NCI-H774 (cell line): ENCODE measurements at regions not wholly inside any gene's neighbourhood (a gene's known extent, or its start where the extent isn't known, plus 50 kb on each side); places are given as distances from the start of the nearest gene placed in this dataset.

Experiments used
- DNase-seq: peaks from one replicate; lab custom pipeline; 2025; lab: John Stamatoyannopoulos, UW

GRCh38 chr2:10201201-10201600 lies 78.7 kb downstream of the RRM2 start:
- DNase-seq: no peak

- DNase-seq: no peak
Measured at GRCh38 chr2:10202131-10202665, 79.7 kb downstream of the RRM2 start.

GRCh38 chr2:10204326-10205161 lies 82.0 kb downstream of the RRM2 start:
- peak; percentile 4 for DNase-seq

GRCh38 chr2:10205162-10205475 lies 82.6 kb downstream of the RRM2 start:
- no peak for DNase-seq

- no peak for DNase-seq
Measured at GRCh38 chr2:10208736-10209135, 86.2 kb downstream of the RRM2 start.

- DNase-seq: no peak
Measured at GRCh38 chr2:10209406-10209935, 86.9 kb downstream of the RRM2 start.

- no peak for DNase-seq
Measured at GRCh38 chr2:10210336-10210735, 87.8 kb downstream of the RRM2 start.

- no peak for DNase-seq
Measured at GRCh38 chr2:10211844-10212422, 89.4 kb downstream of the RRM2 start.

- DNase-seq: no peak
Measured at GRCh38 chr2:10212827-10213226, 89.9 kb upstream of the HPCAL1 start.

- DNase-seq: no peak
Measured at GRCh38 chr2:10214179-10214578, 88.5 kb upstream of the HPCAL1 start.

- no peak for DNase-seq
Measured at GRCh38 chr2:10215393-10215935, 87.2 kb upstream of the HPCAL1 start.

GRCh38 chr2:10216677-10217488 lies 85.8 kb upstream of the HPCAL1 start:
- DNase-seq: no peak

- no peak for DNase-seq
Measured at GRCh38 chr2:10217489-10218435, 84.9 kb upstream of the HPCAL1 start.

GRCh38 chr2:10220045-10220901 lies 82.4 kb upstream of the HPCAL1 start:
- peak; percentile 18 for DNase-seq

- DNase-seq: no peak
Measured at GRCh38 chr2:10220902-10221391, 81.8 kb upstream of the HPCAL1 start.

GRCh38 chr2:10221443-10221842 lies 81.3 kb upstream of the HPCAL1 start:
- DNase-seq: no peak

- peak; percentile 9 for DNase-seq
Measured at GRCh38 chr2:10221976-10222870, 80.5 kb upstream of the HPCAL1 start.

GRCh38 chr2:10223471-10223870 lies 79.2 kb upstream of the HPCAL1 start:
- no peak for DNase-seq
